Keratinocyte (primary cell): ENCODE measurements at regions not wholly inside any gene's neighbourhood (a gene's known extent, or its start where the extent isn't known, plus 50 kb on each side); places are given as distances from the start of the nearest gene placed in this dataset.

Experiments
- CTCF ChIP-seq, 3 experiments: IDR thresholded peaks in 1 of 3; conservative IDR thresholded peaks in 1 of 3; optimal IDR thresholded peaks in 1 of 3; 2 replicates in 2 of 3; 3 replicates in 1 of 3; pipeline versions ENCODE3 to v1.5.1; 2011; ENCODE audit warnings: low read length in 3 of 3, mild to moderate bottlenecking in 3 of 3, moderate library complexity in 2 of 3, control low read depth in 1 of 3, inconsistent platforms in 1 of 3; ENCODE audit not compliant: insufficient read depth in 2 of 3; ENCODE audit errors: extremely low read depth in 1 of 3
- EZH2 ChIP-seq: IDR thresholded peaks from one replicate; pipeline ENCODE4 v1.6.1; 2012; ENCODE audit warnings: inconsistent platforms, mild to moderate bottlenecking, low read length, moderate library complexity

GRCh38 chr12:92271341-92271740 is 125.7 kb upstream of the BTG1 start:
- TF ChIP-seq CTCF (optimal IDR thresholded peaks at IDR 0.05 in 1 of 3, IDR thresholded peaks at IDR 0.05 in 1 of 3, conservative IDR thresholded peaks at IDR 0.05 in 1 of 3; ENCODE audit: extremely low read depth in 1 of 3, insufficient read depth in 2 of 3, low read length in 3 of 3): no peak
- TF ChIP-seq EZH2: no peak
